A673 (cell line): ENCODE measurements at regions not wholly inside any gene's neighbourhood (a gene's known extent, or its start where the extent isn't known, plus 50 kb on each side); places are given as distances from the start of the nearest gene placed in this dataset.

Source experiments
- BruUV-seq: library from RNA; stranded (reverse); fragments of 400-500 nt; replicated peaks from 2 replicates; lab custom pipeline; 2021; lab: Mats Ljungman, UMichigan
- CTCF ChIA-PET: fragments of 300-600 bp; sonication (Branson Sonifier 250); formaldehyde crosslinking; loops from one replicate; lab custom pipeline; 2022; ENCODE audit warnings: antibody characterized with exemption; lab: Charles Lee
- POLR2A ChIA-PET: fragments of 300-600 bp; sonication (Branson Sonifier 250); formaldehyde crosslinking; loops from one replicate; lab custom pipeline; 2022; ENCODE audit warnings: antibody characterized with exemption; ENCODE audit not compliant: low non-redundant PET; lab: Charles Lee
- DNase-seq: peaks from one replicate; pipeline ENCODE4 v3.0.0-alpha.2; 2015; ENCODE audit warnings: low spot score
- H3K27ac ChIP-seq: fragments of 200-600 bp; sonication (generic); 2 replicates; pipeline ENCODE4 v1.5.1; 2016; ENCODE audit warnings: mixed run types, low read depth, mild to moderate bottlenecking, mixed read lengths, antibody characterized with exemption, low read length; ENCODE audit not compliant: poor library complexity, severe bottlenecking
- H3K27me3 ChIP-seq: fragments of 200-600 bp; sonication (generic); replicated peaks from 2 replicates; pipeline ENCODE4 v1.6.1; 2017; ENCODE audit warnings: mixed run types, low read depth, mild to moderate bottlenecking, mixed read lengths, antibody characterized with exemption, low read length; ENCODE audit not compliant: insufficient read depth, poor library complexity
- H3K36me3 ChIP-seq: fragments of 200-600 bp; sonication (generic); 2 replicates; pipeline ENCODE4 v1.6.1; 2016; ENCODE audit warnings: mixed run types, mild to moderate bottlenecking, mixed read lengths, antibody characterized with exemption, low read length; ENCODE audit not compliant: insufficient read depth, poor library complexity, severe bottlenecking
- H3K4me1 ChIP-seq: fragments of 200-600 bp; sonication (generic); 2 replicates; pipeline ENCODE4 v1.6.1; 2017; ENCODE audit warnings: mixed run types, mild to moderate bottlenecking, mixed read lengths, antibody characterized with exemption, low read length; ENCODE audit not compliant: insufficient read depth, poor library complexity, severe bottlenecking
- H3K4me3 ChIP-seq: fragments of 200-600 bp; sonication (generic); 2 replicates; pipeline ENCODE4 v1.5.1; 2016; ENCODE audit warnings: low read depth, mixed run types, mild to moderate bottlenecking, mixed read lengths, low read length; ENCODE audit not compliant: poor library complexity, severe bottlenecking
- H3K9me3 ChIP-seq: fragments of 200-600 bp; sonication (generic); 2 replicates; pipeline ENCODE4 v1.6.1; 2016; ENCODE audit warnings: mixed run types, low read depth, mild to moderate bottlenecking, mixed read lengths, antibody characterized with exemption, low read length; ENCODE audit not compliant: poor library complexity, severe bottlenecking
- EZH2 ChIP-seq: fragments of 200-600 bp; sonication (generic); IDR thresholded peaks from 2 replicates; pipeline ENCODE4 v1.6.1; 2017; ENCODE audit warnings: borderline replicate concordance, low read depth, mild to moderate bottlenecking, mixed read lengths, antibody characterized with exemption, low read length; ENCODE audit not compliant: poor library complexity, severe bottlenecking
- intact Hi-C: fragments of 100-400 bp; cut with micrococcal nuclease; formaldehyde crosslinking; loops from one replicate; pipeline ENCODE4 v1.10.0; 2022; ENCODE audit not compliant: unreplicated experiment
- TF ChIP-seq, protein P1 (sequence below): fragments of 300-800, 200-600 bp; sonication (generic); conservative IDR thresholded peaks from 2 replicates; pipeline ENCODE4 v1.5.1; 2017; ENCODE audit warnings: low read depth, mild to moderate bottlenecking, antibody characterized with exemption, low read length, moderate library complexity, mixed read lengths

DNA sequence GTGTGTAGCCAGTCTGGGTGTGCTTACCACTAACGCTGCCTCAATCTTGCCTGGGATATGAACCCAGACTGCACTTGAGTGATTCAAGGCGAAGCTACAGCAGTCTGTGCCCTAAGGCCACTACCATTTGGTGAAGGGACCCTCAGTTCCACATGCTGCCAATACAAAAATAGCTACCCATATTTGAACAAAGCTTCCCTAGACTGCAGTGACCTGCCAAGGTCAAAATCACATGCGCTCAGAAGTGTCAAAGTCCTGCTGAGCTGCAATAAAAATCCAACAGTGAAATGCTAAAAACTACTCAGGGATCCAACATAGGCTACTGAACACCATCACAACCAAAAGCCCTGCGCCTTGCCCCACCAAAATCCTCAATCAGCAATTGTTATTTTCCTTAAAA, 472.3 kb upstream of the VSTM2A start:
- H3K36me3 ChIP-seq = no peaks in the 10 kb centered on the region
- no TSS peak for BruUV-seq
- H3K4me3 ChIP-seq = no peak overlapping the region
- TF ChIP-seq EZH2 = no peak
- TF ChIP-seq, protein P1, sequence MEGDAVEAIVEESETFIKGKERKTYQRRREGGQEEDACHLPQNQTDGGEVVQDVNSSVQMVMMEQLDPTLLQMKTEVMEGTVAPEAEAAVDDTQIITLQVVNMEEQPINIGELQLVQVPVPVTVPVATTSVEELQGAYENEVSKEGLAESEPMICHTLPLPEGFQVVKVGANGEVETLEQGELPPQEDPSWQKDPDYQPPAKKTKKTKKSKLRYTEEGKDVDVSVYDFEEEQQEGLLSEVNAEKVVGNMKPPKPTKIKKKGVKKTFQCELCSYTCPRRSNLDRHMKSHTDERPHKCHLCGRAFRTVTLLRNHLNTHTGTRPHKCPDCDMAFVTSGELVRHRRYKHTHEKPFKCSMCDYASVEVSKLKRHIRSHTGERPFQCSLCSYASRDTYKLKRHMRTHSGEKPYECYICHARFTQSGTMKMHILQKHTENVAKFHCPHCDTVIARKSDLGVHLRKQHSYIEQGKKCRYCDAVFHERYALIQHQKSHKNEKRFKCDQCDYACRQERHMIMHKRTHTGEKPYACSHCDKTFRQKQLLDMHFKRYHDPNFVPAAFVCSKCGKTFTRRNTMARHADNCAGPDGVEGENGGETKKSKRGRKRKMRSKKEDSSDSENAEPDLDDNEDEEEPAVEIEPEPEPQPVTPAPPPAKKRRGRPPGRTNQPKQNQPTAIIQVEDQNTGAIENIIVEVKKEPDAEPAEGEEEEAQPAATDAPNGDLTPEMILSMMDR = no peak
- H3K4me1 ChIP-seq = no peaks in the 10 kb centered on the region
- intact Hi-C loops = no loop called here
- ChIA-PET CTCF (no interaction called here), POLR2A (no interaction called here)
- H3K27ac ChIP-seq = no peak overlapping the region
- peaks cover 33% of the 10 kb centered on the region for H3K9me3 ChIP-seq
- no peaks in the 10 kb centered on the region for H3K27me3 ChIP-seq
- no peak for DNase-seq

DNA sequence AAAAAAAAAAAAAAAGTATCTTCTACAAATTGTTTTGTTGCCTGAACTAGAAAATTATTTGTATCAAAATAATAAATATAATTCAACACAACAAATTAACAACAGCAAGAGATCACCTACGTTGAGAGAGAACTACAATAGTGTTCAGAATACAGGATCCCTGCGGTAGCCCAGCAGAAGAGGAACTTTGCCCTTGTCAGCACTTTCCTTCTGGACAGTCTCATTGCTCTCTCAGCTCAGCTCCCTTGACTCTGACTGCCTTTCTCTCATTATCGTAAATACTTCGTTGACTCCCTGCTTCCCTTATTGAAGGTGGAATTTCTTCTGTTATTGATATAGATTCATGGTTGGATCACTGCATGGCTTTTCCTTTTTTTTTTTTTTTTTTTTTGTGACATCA, 469.5 kb upstream of the VSTM2A start:
- CTCF ChIA-PET = no interaction called here

DNA sequence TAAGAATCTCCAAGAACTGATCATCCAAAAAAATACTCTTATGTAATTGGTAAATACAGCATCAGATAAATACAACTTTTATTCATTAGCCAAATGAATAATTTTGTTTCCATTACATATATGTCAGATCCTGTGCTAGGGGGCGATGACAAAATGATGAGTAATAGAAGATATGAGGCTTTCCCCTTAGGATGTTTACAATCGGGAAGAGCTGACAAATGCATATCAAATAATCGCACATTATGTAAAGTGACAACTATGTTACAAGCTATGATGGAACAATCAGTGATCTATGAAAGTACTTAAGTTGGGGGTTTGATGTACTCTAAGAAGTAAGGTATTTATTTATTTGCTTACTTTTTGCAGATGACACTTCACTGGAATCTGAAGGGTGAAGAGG, 465.6 kb upstream of the VSTM2A start:
- CTCF ChIA-PET = no interaction called here
- no peak overlapping the region for H3K27ac ChIP-seq
- intact Hi-C loops = no loop called here
- no peaks in the 10 kb centered on the region for H3K4me1 ChIP-seq
- TF ChIP-seq EZH2 = no peak
- TF ChIP-seq, protein P1 = no peak
- no peaks in the 10 kb centered on the region for H3K27me3 ChIP-seq
- no TSS peak for BruUV-seq
- no peak for DNase-seq
- no peak overlapping the region for H3K4me3 ChIP-seq
- POLR2A ChIA-PET = no interaction called here
- no peaks in the 10 kb centered on the region for H3K36me3 ChIP-seq
- peaks cover 27% of the 10 kb centered on the region for H3K9me3 ChIP-seq

More for the DNA sequence above, 469.5 kb upstream of the VSTM2A start:
- BruUV-seq = no TSS peak
- H3K4me3 ChIP-seq = no peak overlapping the region
- TF ChIP-seq EZH2 = no peak
- TF ChIP-seq, protein P1 = no peak
- POLR2A ChIA-PET = no interaction called here
- no peak overlapping the region for H3K27ac ChIP-seq
- no peaks in the 10 kb centered on the region for H3K4me1 ChIP-seq
- peaks cover 27% of the 10 kb centered on the region for H3K9me3 ChIP-seq
- H3K36me3 ChIP-seq = no peaks in the 10 kb centered on the region
- DNase-seq = no peak
- intact Hi-C loops = no loop called here
- no peaks in the 10 kb centered on the region for H3K27me3 ChIP-seq
